ENCODE measurements at regions not wholly inside any gene's neighbourhood (a gene's known extent, or its start where the extent isn't known, plus 50 kb on each side); places are given as distances from the start of the nearest gene placed in this dataset.
"Not testable (repeated sequence)": the region's sequence is repeated elsewhere in the genome, so short reads cannot be mapped to it uniquely, and the experiment has no call there.

- in situ Hi-C loops (cut with HindIII; ENCODE audit: low sequenced_read_pairs): no loop called here
Observed at GRCh38 chr14:50013934-50014333, 102.4 kb downstream of the VCPKMT start.

GRCh38 chr14:50014809-50015430 is 101.5 kb downstream of the VCPKMT start:
- in situ Hi-C loops (cut with HindIII; ENCODE audit: low sequenced_read_pairs): no loop called here

GRCh38 chr14:50015716-50016115 is 100.7 kb downstream of the VCPKMT start:
- in situ Hi-C loops (cut with HindIII; ENCODE audit: low sequenced_read_pairs): no loop called here

- in situ Hi-C loops (cut with HindIII; ENCODE audit: low sequenced_read_pairs): no loop called here
Observed at GRCh38 chr14:50018201-50018932, 98.0 kb downstream of the VCPKMT start.

- in situ Hi-C loops (cut with HindIII; ENCODE audit: low sequenced_read_pairs): no loop called here
Observed at GRCh38 chr14:50018933-50019210, 97.5 kb downstream of the VCPKMT start.

GRCh38 chr14:50020184-50020583 is 96.2 kb downstream of the VCPKMT start:
- in situ Hi-C loops (cut with HindIII; ENCODE audit: low sequenced_read_pairs): no loop called here

GRCh38 chr14:50020799-50021198 is 95.6 kb downstream of the VCPKMT start:
- in situ Hi-C loops (cut with HindIII; ENCODE audit: low sequenced_read_pairs): no loop called here

GRCh38 chr14:50021261-50022031 is 94.9 kb downstream of the VCPKMT start:
- in situ Hi-C loops (cut with HindIII; ENCODE audit: low sequenced_read_pairs): no loop called here

- in situ Hi-C loops (cut with HindIII; ENCODE audit: low sequenced_read_pairs): no loop called here
Observed at GRCh38 chr14:50022661-50023060, 93.7 kb downstream of the VCPKMT start.

GRCh38 chr14:50023671-50024490 is 92.5 kb downstream of the VCPKMT start:
- in situ Hi-C loops (cut with HindIII; ENCODE audit: low sequenced_read_pairs): no loop called here

GRCh38 chr14:50025073-50025472 is 91.3 kb downstream of the VCPKMT start:
- in situ Hi-C loops (cut with HindIII; ENCODE audit: low sequenced_read_pairs): no loop called here

- in situ Hi-C loops (cut with HindIII; ENCODE audit: low sequenced_read_pairs): no loop called here
Observed at GRCh38 chr14:50025776-50026175, 90.6 kb downstream of the VCPKMT start.

GRCh38 chr14:50026396-50026795 is 90.0 kb downstream of the VCPKMT start:
- in situ Hi-C loops (cut with HindIII; ENCODE audit: low sequenced_read_pairs): no loop called here

- in situ Hi-C loops (cut with HindIII; ENCODE audit: low sequenced_read_pairs): no loop called here
Observed at GRCh38 chr14:50027816-50028215, 88.6 kb downstream of the VCPKMT start.

- in situ Hi-C loops (cut with HindIII; ENCODE audit: low sequenced_read_pairs): no loop called here
Observed at GRCh38 chr14:50028458-50028857, 87.9 kb downstream of the VCPKMT start.

- in situ Hi-C loops (cut with HindIII; ENCODE audit: low sequenced_read_pairs): no loop called here
Observed at GRCh38 chr14:50030036-50030435, 86.3 kb downstream of the VCPKMT start.

- in situ Hi-C loops (cut with HindIII; ENCODE audit: low sequenced_read_pairs): not testable (repeated sequence)
Observed at GRCh38 chr14:50030911-50031310, 85.5 kb downstream of the VCPKMT start.

- in situ Hi-C loops (cut with HindIII; ENCODE audit: low sequenced_read_pairs): no loop called here
Observed at GRCh38 chr14:50031602-50032313, 84.6 kb downstream of the VCPKMT start.

GRCh38 chr14:50032462-50033167 is 83.8 kb downstream of the VCPKMT start:
- in situ Hi-C loops (cut with HindIII; ENCODE audit: low sequenced_read_pairs): not testable (repeated sequence)

GRCh38 chr14:50035214-50035613 is 81.2 kb downstream of the VCPKMT start:
- in situ Hi-C loops (cut with HindIII; ENCODE audit: low sequenced_read_pairs): no loop called here
